MCF 10A (cell line): ENCODE measurements at regions not wholly inside any gene's neighbourhood (a gene's known extent, or its start where the extent isn't known, plus 50 kb on each side); places are given as distances from the start of the nearest gene placed in this dataset.
"Not testable (repeated sequence)": the region's sequence is repeated elsewhere in the genome, so short reads cannot be mapped to it uniquely, and the experiment has no call there.

Experiments used
- BruUV-seq: library from RNA; stranded (reverse); fragments of 400-500 nt; replicated peaks from 2 replicates; lab custom pipeline; 2021; lab: Mats Ljungman, UMichigan
- CTCF ChIA-PET: fragments of 300-600 bp; sonication (Branson Sonifier 250); formaldehyde crosslinking; extraction: SDS; loops from one replicate; lab custom pipeline; 2021; ENCODE audit warnings: antibody characterized with exemption, inconsistent platforms; lab: Yijun Ruan, JAX
- POLR2A ChIA-PET: fragments of 300-600, 350-650 bp; sonication (Branson Sonifier 250); formaldehyde crosslinking; extraction: SDS; loops from one replicate; lab custom pipeline; 2020; ENCODE audit warnings: antibody characterized with exemption, inconsistent platforms; lab: Yijun Ruan, JAX
- DNase-seq: peaks from one replicate; pipeline ENCODE4 v3.0.0-alpha.2; 2018; ENCODE audit not compliant: unreplicated experiment
- H3K27ac Mint-ChIP-seq: one replicate; pipeline ENCODE4 v1.8.0; 2022; ENCODE audit warnings: mild to moderate bottlenecking, low read depth, mixed read lengths; ENCODE audit not compliant: unreplicated experiment
- H3K27me3 Mint-ChIP-seq: one replicate; pipeline ENCODE4 v1.8.0; 2022; ENCODE audit warnings: mixed read lengths; ENCODE audit not compliant: insufficient read depth, unreplicated experiment
- H3K36me3 Mint-ChIP-seq: one replicate; pipeline ENCODE4 v1.8.0; 2022; ENCODE audit warnings: mild to moderate bottlenecking, moderate library complexity, mixed read lengths; ENCODE audit not compliant: insufficient read depth, unreplicated experiment
- H3K4me1 Mint-ChIP-seq: one replicate; pipeline ENCODE4 v1.8.0; 2022; ENCODE audit warnings: mixed read lengths; ENCODE audit not compliant: insufficient read depth, unreplicated experiment
- H3K4me3 Mint-ChIP-seq: one replicate; pipeline ENCODE4 v1.8.0; 2022; ENCODE audit warnings: mild to moderate bottlenecking, moderate library complexity, mixed read lengths; ENCODE audit not compliant: unreplicated experiment
- H3K9me3 Mint-ChIP-seq: one replicate; pipeline ENCODE4 v1.8.0; 2022; ENCODE audit warnings: mixed read lengths; ENCODE audit not compliant: unreplicated experiment
- intact Hi-C: fragments of 100-400 bp; cut with micrococcal nuclease; formaldehyde crosslinking; loops from 2 replicates; pipeline ENCODE4 v1.14.1; 2022
- TF ChIP-seq, protein P1 (sequence below): fragments of 200-600 bp; IDR thresholded peaks from one replicate; pipeline ENCODE4 v1.8.0; 2022; ENCODE audit warnings: antibody characterized with exemption, mild to moderate bottlenecking; ENCODE audit not compliant: unreplicated experiment

DNA sequence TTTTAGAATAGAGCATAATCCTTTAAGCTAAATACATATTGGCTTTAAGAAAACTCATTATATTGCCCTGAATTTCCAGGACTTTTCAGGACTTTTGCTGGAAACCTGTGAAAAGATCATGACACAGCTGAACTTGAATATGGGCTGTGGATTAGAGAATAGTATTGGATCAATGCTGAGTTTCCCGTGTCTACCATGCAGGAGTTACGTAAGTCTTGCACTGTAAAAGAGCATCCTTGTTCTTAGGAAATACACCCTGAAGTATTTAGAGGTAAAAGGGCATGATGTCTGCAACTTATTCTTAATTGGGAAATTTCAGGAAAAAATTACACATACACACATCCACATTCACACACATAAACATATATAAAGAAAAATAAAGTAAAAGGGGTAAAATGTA is 82.1 kb downstream of the ZFP36L2 start:
- H3K27me3 Mint-ChIP-seq = no peaks in the 10 kb centered on the region
- BruUV-seq = no TSS peak
- no peaks in the 10 kb centered on the region for H3K9me3 Mint-ChIP-seq
- no peak overlapping the region for H3K4me3 Mint-ChIP-seq
- DNase-seq = peak; percentile 51
- H3K36me3 Mint-ChIP-seq = no peaks in the 10 kb centered on the region
- ChIA-PET POLR2A (interaction anchor here (0.9 to 1.2 kb wide), 2 partner anchors 10 to 12 kb away, joined by 3 to 5 read pairs; no protein-coding TSS in a partner anchor), CTCF (interaction anchor here (1.1 kb wide), 1 partner anchor 12 kb away, joined by 3 read pairs; no protein-coding TSS in a partner anchor)
- TF ChIP-seq, protein P1, sequence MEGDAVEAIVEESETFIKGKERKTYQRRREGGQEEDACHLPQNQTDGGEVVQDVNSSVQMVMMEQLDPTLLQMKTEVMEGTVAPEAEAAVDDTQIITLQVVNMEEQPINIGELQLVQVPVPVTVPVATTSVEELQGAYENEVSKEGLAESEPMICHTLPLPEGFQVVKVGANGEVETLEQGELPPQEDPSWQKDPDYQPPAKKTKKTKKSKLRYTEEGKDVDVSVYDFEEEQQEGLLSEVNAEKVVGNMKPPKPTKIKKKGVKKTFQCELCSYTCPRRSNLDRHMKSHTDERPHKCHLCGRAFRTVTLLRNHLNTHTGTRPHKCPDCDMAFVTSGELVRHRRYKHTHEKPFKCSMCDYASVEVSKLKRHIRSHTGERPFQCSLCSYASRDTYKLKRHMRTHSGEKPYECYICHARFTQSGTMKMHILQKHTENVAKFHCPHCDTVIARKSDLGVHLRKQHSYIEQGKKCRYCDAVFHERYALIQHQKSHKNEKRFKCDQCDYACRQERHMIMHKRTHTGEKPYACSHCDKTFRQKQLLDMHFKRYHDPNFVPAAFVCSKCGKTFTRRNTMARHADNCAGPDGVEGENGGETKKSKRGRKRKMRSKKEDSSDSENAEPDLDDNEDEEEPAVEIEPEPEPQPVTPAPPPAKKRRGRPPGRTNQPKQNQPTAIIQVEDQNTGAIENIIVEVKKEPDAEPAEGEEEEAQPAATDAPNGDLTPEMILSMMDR = no peak
- H3K4me1 Mint-ChIP-seq = peaks cover 13% of the 10 kb centered on the region
- intact Hi-C loops = no loop called here
- H3K27ac Mint-ChIP-seq = no peak overlapping the region

DNA sequence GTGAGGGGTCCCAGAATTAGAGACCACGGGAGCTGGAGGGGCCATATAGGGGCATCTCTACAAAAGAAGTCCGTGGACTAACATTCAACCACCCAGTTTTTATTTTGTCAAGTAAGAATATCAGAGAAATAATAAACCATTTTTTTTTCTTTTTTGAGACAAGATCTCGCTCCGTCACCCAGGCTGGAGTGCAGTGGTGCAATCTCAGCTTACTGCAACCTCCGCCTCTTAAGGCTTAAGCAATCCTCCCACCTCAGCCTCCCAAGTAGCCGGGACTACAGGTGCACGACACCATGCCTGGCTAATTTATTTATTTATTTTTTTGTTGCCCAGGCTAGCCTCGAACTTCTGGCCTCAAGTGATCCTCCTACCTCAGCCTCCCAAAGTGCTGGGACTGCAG is 82.7 kb downstream of the ZFP36L2 start:
- ChIA-PET POLR2A (interaction anchor here (0.9 kb wide), 1 partner anchor 12 kb away, joined by 3 read pairs; no protein-coding TSS in a partner anchor), CTCF (interaction anchor here (1.1 kb wide), 1 partner anchor 11 kb away, joined by 3 read pairs; no protein-coding TSS in a partner anchor)
- H3K9me3 Mint-ChIP-seq = no peaks in the 10 kb centered on the region
- peaks cover 13% of the 10 kb centered on the region for H3K4me1 Mint-ChIP-seq
- BruUV-seq = no TSS peak
- no peak overlapping the region for H3K27ac Mint-ChIP-seq
- H3K36me3 Mint-ChIP-seq = no peaks in the 10 kb centered on the region
- H3K4me3 Mint-ChIP-seq = no peak overlapping the region
- intact Hi-C loops = no loop called here
- TF ChIP-seq, protein P1 = no peak
- no peak for DNase-seq
- H3K27me3 Mint-ChIP-seq = no peaks in the 10 kb centered on the region

DNA sequence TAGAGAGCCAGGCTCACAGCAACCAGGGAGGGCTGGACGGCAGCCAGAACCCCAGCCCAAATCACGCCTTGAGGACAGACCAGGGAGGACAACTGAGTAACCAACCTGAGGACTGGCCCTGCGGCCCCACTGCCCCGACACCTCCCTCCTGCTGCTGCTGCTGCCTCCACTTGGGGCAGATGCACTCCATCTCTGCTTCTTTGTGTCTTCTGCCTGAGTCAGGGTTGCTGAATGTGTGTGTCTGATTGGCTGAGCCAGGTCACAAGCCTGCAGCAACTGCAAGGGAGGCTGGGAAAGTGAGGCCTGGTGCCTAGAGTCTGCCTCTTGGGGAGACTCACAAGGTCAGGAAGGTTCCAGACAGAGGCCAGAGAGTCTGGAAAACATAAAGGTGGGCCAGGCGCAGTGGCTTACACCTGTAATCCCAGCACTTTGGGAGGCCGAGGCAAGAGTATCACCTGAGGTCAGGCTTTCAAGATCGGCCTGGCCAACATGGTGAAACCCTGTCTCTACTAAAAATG is 83.4 kb downstream of the ZFP36L2 start:
- DNase-seq = peak; percentile 30

DNA sequence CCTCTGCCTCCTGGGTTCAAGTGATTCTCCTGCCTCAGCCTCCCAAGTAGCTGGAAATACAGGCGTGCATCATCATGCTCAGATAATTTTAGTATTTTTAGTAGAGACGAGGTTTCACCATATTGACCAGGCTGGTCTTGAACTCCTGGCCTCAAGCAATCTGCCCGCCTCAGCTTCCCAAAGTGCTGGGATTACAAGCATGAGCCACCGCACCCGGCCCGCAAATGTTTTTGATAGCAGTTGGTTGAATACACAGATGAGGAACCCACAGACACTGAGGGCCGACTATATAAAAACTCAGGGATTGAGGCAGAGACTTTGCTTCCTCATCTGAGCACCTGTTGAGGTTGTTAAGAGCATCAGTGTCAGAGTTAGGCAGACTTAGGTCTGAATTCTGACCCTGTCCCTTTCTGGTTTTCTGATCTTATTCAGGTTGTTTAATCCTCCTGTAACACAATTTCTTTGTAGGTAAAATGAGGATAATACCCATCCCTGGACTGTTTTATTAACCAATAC is 84.7 kb downstream of the ZFP36L2 start:
- H3K36me3 Mint-ChIP-seq, BruUV-seq, H3K4me3 Mint-ChIP-seq, H3K27me3 Mint-ChIP-seq, DNase-seq, intact Hi-C loops, H3K27ac Mint-ChIP-seq, H3K9me3 Mint-ChIP-seq: not testable (repeated sequence)
- POLR2A ChIA-PET = interaction anchor here (0.6 to 14.4 kb wide), 2 partner anchors 82 to 165 kb away, joined by 3 to 240 read pairs; partner anchors contain the start of gene ZFP36L2
- H3K4me1 Mint-ChIP-seq = peaks cover 23% of the 10 kb centered on the region
- CTCF ChIA-PET = interaction anchor here (0.7 kb wide), 1 partner anchor 72 kb away, joined by 3 read pairs; no protein-coding TSS in a partner anchor

More for the DNA sequence above, 83.4 kb downstream of the ZFP36L2 start:
- no TSS peak for BruUV-seq
- Mint-ChIP-seq H3K4me3 (no peak overlapping the region), H3K27me3 (no peaks in the 10 kb centered on the region), H3K9me3 (no peaks in the 10 kb centered on the region), H3K4me1 (peaks cover 13% of the 10 kb centered on the region), H3K27ac (no peak overlapping the region), H3K36me3 (no peaks in the 10 kb centered on the region)
- ChIA-PET CTCF (interaction anchor here (0.6 kb wide), 1 partner anchor 168 kb away, joined by 3 read pairs; no protein-coding TSS in a partner anchor), POLR2A (no interaction called here)
- TF ChIP-seq, protein P1 = no peak
- intact Hi-C loops = no loop called here
